Lung (tissue), 11 donors: ENCODE measurements at regions not wholly inside any gene's neighbourhood (a gene's known extent, or its start where the extent isn't known, plus 50 kb on each side); places are given as distances from the start of the nearest gene placed in this dataset.

Source experiments
- ATAC-seq: fragments of 200-7000 bp; cut with Tn5 transposase; one replicate; pipeline ENCODE4 v1.9.1; 2020; ENCODE audit warnings: moderate number of reproducible peaks; ENCODE audit not compliant: insufficient read depth, low FRiP score
- DNase-seq, 3 donors: peaks; one replicate each; pipeline ENCODE4 v3.0.0-alpha.2; 2013 to 2017
- H3K27ac ChIP-seq, 2 donors: one replicate each; pipeline ENCODE4 v1.5.1; 2013; ENCODE audit warnings: mild to moderate bottlenecking in 2 of 2, moderate library complexity in 2 of 2, control low read depth in 1 of 2, inconsistent platforms in 1 of 2, low read depth in 1 of 2, low read length in 1 of 2
- H3K27me3 ChIP-seq, 3 donors: one replicate each; pipeline ENCODE4 v1.5.1; 2013; ENCODE audit warnings: low read length in 2 of 3; ENCODE audit not compliant: control insufficient read depth in 3 of 3, insufficient read depth in 3 of 3
- H3K36me3 ChIP-seq, 4 donors: one replicate each; pipeline ENCODE4 v1.5.1; 2013; ENCODE audit warnings: low read length in 4 of 4, mild to moderate bottlenecking in 1 of 4, moderate library complexity in 1 of 4; ENCODE audit not compliant: control insufficient read depth in 4 of 4, insufficient read depth in 4 of 4
- H3K4me1 ChIP-seq, 5 donors: one replicate each; pipeline ENCODE4 v1.5.1; 2013; ENCODE audit warnings: low read length in 5 of 5, mild to moderate bottlenecking in 2 of 5, moderate library complexity in 1 of 5; ENCODE audit not compliant: control insufficient read depth in 5 of 5, insufficient read depth in 5 of 5
- H3K4me3 ChIP-seq: one replicate; pipeline ENCODE4 v1.5.1; 2013; ENCODE audit warnings: mild to moderate bottlenecking, control low read depth, moderate library complexity
- H3K9ac ChIP-seq, 2 donors: one replicate each; pipeline ENCODE4 v1.5.1; 2013; ENCODE audit warnings: low read length in 2 of 2, control low read depth in 1 of 2; ENCODE audit not compliant: insufficient read depth in 1 of 2
- H3K9me3 ChIP-seq, 4 donors: one replicate each; pipeline ENCODE4 v1.5.1; 2013; ENCODE audit warnings: low read length in 3 of 4, mild to moderate bottlenecking in 1 of 4, moderate library complexity in 1 of 4; ENCODE audit not compliant: control insufficient read depth in 4 of 4, insufficient read depth in 3 of 4
- CTCF ChIP-seq: IDR thresholded peaks from 2 replicates; pipeline ENCODE4 v1.5.1; 2012; ENCODE audit warnings: mild to moderate bottlenecking; ENCODE audit errors: control extremely low read depth, extremely low read depth
- WGBS, 2 donors: extraction: QIAGEN DNeasy Blood & Tissue Kit; methylation state at CpG; one replicate each; pipeline ENCODE4 v1.1.7; 2013; 5-methylcytosine and 5-hydroxymethylcytosine counted together
- donor health status: control.
- donor health status: control.
- donor health status: Bipolar disorder and iron deficiency.
- donor health status: healthy.
- donor health status: DM: yes; HTN: yes; CAD: no.

GRCh38 chr10:28810057-28810870, 132.9 kb downstream of the BAMBI start:
- TF ChIP-seq CTCF = no peak
- no peak overlapping the region for H3K4me3 ChIP-seq
- 62 to 73% methylated on average over 10 of the region's 10 CpGs for WGBS, 2 donors
- H3K27ac ChIP-seq = peak overlapping the region in 1 of 2 donors; percentile 48
- H3K9ac ChIP-seq = peak overlapping the region in 1 of 2 donors; percentile 18
- ATAC-seq (no peak), DNase-seq (peak; percentile 27 to 73 (median 69))
- peaks cover 0 to 56% (median 40%) of the 10 kb centered on the region in 5 donors for H3K4me1 ChIP-seq
- no peaks in the 10 kb centered on the region for H3K27me3 ChIP-seq
- H3K36me3 ChIP-seq = no peaks in the 10 kb centered on the region
- no peaks in the 10 kb centered on the region for H3K9me3 ChIP-seq

GRCh38 chr10:28811639-28812349, 134.5 kb downstream of the BAMBI start:
- H3K27ac ChIP-seq = no peak overlapping the region
- DNase-seq = no peak
- no peak for TF ChIP-seq CTCF
- H3K9me3 ChIP-seq = no peaks in the 10 kb centered on the region
- no peak for ATAC-seq
- 83 to 88% methylated on average over 9 of the region's 9 CpGs for WGBS, 2 donors
- H3K36me3 ChIP-seq = no peaks in the 10 kb centered on the region
- no peak overlapping the region for H3K9ac ChIP-seq
- H3K27me3 ChIP-seq = no peaks in the 10 kb centered on the region
- H3K4me3 ChIP-seq = no peak overlapping the region
- peaks cover 0 to 41% (median 29%) of the 10 kb centered on the region in 5 donors for H3K4me1 ChIP-seq

DNA sequence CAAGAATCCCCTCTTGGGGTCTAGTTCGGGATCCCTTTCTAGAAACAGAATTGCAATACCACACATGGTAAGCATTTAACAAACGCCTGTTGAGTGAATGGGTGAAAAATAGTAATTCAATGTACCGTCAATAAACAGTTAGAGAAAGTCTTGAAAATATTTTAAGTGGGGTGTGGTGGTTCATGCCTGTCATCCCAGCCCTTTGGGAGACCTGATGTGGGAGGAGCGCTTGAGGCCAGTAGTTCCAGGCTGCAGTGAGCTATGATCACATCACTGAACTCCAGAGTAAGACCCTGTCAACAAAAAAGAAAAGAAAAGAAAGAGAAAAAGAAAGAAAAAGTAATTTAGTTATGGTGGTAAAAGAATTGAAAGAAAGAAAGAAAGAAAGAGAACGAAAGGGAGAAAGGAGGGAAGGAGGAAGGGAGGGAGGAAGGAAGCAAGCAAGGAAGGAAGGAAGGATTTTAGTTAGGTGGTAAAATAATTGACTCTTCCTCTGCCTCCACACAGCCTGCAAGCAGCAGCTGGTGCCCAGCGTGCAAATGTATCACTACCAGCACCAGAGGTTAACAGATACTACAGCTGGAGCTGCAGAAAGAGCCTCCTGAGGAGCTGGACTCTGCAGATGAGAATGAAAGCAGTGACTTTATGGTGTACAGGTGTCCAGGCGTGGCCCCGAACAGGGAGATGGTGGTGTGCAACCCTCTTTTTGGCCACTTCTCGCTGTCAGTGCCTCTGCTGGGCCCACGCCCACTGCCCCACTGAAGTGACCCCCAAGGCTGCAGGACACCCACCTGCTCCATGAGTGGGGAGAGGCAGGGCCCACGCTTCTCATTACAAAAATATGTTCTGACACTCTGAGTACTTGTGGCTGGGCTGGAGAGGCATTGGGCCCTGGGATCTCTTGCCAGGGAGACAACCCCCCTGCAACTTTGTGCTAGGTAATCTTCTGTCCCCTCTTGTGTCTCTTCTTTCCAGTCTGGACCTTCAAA, 135.4 kb downstream of the BAMBI start:
- Histone ChIP-seq H3K9me3 (no peaks in the 10 kb centered on the region), H3K36me3 (no peaks in the 10 kb centered on the region), H3K4me1 (peaks cover 0 to 34% (median 25%) of the 10 kb centered on the region in 5 donors), H3K27me3 (no peaks in the 10 kb centered on the region), H3K27ac (no peak overlapping the region), H3K9ac (no peak overlapping the region), H3K4me3 (no peak overlapping the region)
- DNase-seq (no peak), ATAC-seq (no peak)
- no peak for TF ChIP-seq CTCF
- 64 to 81% methylated on average over 11 of the region's 11 CpGs for WGBS, 2 donors
